ENCODE measurements at regions not wholly inside any gene's neighbourhood (a gene's known extent, or its start where the extent isn't known, plus 50 kb on each side); places are given as distances from the start of the nearest gene placed in this dataset.
"Not testable (repeated sequence)": the region's sequence is repeated elsewhere in the genome, so short reads cannot be mapped to it uniquely, and the experiment has no call there.

DNA sequence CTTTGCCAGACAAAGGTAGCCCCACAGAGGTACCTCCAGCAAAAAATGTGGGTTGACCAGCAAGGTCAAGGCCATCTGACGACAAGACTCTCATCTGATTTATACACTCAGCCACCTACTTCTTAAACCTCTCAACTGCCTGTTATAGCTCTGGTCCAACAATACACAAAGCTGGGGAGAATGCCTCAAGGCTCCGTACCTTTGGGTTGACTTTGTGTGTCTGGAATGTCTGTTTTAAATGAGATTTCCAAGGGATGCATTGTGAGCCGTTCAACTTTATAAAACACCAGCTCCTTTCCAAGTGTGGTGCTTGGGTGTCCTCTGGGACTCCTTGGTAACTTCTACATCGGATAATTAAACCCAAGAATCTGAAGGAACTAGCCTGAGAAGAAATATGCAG is 167.0 kb upstream of the RPL34 start:
- DNase-seq, result no peak

GRCh38 chr4:108450236-108450898 is 170.0 kb upstream of the RPL34 start:
- DNase-seq, result no peak

DNA sequence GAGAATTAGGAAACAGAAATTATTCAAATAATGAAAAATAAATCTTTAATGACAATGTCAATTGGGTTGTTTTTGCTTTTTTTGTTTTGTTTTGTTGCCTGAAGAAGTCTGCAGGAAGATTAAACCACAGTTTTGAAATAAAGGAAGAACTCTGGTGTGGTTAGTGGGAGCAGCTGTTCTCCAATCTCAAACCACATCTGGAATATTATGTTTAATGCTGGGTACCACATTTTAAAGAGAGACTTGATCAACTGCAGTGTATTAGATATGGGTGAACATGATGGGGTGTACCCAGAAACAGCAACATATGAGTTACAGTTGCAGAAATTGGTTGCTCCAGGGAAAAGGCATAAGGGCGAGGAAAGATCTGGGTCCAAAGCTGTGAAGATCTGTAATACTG is 171.2 kb upstream of the RPL34 start:
- DNase-seq, result no peak

DNA sequence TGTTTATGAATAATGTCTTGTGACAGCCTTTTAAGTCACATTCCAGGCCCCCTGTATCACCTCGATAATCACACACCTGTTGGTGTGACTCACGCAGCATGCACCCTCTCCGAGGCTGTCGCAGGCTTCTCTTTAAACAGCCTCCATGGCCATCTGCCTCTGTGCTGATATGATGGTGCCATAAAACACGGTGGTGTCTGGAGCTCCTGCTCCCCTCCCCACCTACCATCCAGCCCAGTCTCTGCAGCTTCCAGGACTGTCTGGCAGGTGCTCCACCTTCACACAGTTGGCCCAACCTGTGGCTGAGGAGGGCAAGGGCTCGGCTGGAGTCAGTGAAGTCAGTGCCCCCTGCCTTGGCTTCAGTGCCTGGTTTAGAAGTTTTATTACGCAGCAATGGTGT is 173.8 kb upstream of the RPL34 start:
- DNase-seq, result no peak

DNA sequence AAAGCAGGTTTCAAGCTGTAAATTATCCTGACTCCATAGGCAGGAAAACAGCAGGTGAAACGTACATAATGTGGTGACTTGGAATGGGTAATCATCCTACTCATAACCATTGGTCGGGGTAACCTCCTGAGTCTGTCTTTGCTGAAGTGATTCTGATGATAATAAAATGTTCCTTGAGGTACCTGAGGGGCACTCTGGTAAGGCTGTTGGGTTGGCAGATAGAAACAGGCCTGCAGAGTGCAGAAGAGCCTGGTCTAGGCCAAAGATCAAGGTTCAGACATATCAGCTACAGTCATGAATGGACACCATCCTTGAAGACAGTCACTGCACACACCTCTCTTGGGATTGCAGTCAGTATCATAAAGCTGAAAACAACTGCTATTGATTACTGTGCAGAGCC is 174.7 kb upstream of the RPL34 start:
- DNase-seq, result no peak

DNA sequence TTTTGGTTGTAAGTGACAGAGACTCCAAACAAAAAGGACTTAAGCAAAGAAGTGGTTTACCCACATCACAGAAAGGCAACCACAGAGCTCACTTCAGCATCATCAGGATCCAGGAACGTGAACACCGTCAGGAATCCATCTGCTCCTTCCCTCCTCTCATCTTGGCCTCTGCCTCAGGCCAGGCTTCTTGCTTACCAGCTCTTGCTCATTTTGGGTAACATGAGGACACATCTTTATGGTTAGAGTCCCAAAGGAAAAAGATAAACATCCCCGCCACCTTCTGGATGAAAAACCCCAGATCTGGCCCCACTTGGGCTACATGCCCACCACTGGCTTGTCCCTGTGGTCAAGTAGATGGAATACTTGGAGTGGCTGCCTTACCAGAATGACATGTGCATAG is 176.8 kb upstream of the RPL34 start:
- no peak for DNase-seq

DNA sequence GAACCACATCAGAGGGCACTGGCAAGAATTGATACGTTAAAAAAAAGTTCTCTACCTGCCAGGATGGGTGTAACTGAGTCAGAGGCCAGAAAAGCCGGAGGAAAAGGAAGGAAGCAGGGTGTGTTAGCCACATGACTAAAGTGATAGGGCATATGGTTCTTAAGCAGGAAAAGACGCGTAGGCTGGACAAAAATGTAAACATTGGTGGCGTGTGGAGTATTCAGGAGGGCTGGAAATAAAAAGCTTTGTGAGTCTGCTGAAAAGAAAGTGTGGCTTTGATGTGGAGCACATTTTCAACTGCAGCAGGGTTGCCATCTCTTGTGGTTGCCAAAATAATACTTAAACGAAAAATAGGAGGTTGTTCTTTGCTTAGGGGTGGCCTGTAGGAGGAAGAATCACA is 186.5 kb upstream of the RPL34 start:
- peak in 1 of 2 experiments; percentile 45 for DNase-seq

- DNase-seq, result not testable (repeated sequence)
Measured at GRCh38 chr4:108433394-108433793, 187.0 kb upstream of the RPL34 start.

- DNase-seq, result no peak
Measured at GRCh38 chr4:108432418-108432817, 188.0 kb upstream of the RPL34 start.

GRCh38 chr4:108431986-108432385 is 188.4 kb upstream of the RPL34 start:
- DNase-seq, result no peak

- DNase-seq, result no peak
Measured at GRCh38 chr4:108430921-108431320, 189.5 kb upstream of the RPL34 start.

GRCh38 chr4:108429662-108430061 is 190.7 kb upstream of the RPL34 start:
- DNase-seq, result no peak

DNA sequence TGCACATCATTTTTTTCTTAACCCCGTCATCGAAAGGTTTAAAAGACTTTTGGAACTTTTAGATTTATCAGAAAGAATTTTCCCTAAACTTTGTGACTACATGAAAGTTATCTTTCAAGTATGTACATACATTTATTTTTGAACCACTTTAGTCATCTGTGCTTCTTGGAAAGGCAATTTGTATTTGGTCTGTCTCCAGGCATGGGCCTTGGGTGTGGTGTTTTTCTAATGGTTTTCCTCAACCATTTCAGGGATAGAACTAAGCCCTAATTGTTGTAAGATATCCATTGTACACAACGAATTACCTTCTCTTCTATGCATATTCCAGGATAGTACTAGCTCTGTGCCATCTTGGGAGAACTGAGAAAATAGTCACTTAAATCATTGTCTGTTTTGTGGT is 191.5 kb upstream of the RPL34 start:
- DNase-seq, result no peak

DNA sequence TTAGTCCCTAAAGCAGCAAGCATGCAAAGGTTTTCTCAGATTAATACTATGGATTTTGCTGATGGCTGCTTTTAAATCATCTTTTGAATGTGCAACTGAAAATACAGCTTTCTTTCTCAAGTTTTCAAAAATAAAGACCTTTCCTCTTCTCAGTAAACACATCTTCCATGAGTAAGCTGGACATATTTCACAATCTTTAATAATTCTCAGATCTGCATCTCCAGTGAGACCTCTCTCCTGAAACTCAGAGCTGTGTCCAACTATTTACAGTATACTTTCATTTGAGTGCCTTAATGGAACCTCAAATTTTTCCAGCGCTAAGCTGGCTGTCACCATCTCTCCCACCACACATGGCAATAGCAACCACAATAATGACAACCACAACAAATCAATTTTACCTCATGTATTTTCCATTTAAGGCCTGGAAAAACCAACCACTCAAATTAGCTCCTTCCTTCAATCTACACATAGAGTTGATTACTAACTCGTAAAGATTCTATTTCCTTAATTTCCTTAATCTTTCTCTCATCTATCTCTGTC is 192.4 kb upstream of the RPL34 start:
- DNase-seq, result no peak

DNA sequence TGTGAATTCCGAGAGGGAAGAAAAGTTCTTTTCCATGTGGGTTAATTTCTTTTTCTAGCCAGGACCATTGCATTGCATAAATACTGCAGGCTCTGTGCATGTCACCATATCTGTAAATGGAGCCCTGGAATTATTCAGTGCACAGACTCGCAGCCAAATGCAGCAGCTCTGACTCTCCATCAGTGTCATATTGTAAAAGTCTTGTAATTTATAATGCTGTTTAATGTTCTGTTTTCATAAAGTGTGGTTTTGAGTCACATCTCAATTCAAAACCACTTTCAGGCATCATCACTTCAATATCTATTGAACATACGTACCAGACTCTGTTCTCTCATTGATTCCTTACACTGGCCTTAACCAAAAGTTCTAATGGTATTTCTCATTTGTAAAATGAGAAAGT is 193.9 kb upstream of the RPL34 start:
- no peak for DNase-seq

DNA sequence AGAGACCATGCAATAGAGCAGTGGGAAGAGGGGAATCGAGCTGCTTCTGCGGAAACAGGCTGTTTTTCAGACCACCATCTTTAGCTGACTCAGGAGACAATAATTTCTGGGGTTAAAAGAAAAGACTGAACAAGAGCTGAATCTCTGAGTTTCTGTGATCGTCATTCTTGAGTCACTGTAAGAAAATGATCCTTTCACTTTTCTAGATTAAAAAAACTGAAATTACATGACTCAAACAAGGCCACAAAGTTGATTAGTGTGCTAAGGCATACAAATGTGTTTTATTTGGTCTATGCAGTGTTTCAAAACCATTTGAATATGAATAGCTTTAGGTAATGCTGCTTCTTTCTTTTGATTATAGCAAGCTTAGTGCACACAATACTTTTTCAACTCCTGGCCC is 194.4 kb upstream of the RPL34 start:
- no peak for DNase-seq

- DNase-seq, result no peak
Measured at GRCh38 chr4:108417923-108418322, 202.5 kb upstream of the RPL34 start.

DNA sequence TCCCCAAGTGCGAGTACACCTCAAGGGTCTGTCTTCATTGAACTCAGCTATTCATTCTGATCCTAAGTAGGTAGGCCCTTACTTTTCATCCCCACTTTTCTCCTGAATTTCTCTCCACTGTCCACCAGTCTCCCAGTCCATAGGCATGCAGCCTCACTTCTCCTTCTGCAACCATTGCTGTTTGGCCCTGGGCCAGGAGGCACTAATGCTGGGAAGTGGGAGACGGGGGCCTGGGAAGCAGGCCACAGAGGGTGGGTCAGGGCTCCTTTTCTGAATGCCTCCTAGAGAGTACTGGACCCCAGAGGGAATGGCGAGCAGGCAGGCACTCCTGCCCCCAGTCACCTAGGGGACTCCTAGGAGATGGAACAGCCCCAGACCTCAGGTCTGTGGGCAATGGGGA is 203.5 kb upstream of the RPL34 start:
- no peak for DNase-seq

GRCh38 chr4:108415389-108415788 is 205.0 kb upstream of the RPL34 start:
- DNase-seq, result no peak

GRCh38 chr4:108411836-108412235 is 208.5 kb upstream of the RPL34 start:
- no peak for DNase-seq

GRCh38 chr4:108409691-108410090 is 210.7 kb upstream of the RPL34 start:
- DNase-seq, result not testable (repeated sequence)

GRCh38 chr4:108405586-108405985 is 214.8 kb upstream of the RPL34 start:
- no peak for DNase-seq

DNA sequence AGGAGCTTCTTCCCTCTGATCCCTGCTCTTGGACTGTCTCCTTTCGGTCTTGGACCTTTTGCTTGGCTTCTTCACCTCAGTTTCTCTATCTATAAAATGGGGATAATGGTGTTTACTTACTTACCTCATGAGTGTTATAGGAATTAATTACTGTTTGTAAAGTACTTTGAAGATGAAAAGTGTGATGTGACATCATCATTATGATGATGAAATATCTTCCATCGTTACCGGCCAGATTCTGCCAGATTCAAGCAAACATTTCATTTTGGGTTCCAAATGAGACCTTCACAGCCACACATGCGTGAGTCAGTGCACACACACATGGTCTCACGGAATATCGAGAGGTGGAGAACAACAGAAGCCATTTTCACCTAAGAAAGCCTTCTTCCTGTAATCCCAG is 220.1 kb upstream of the RPL34 start:
- no peak for DNase-seq

GRCh38 chr4:108399610-108400265 is 220.6 kb upstream of the RPL34 start:
- DNase-seq, result no peak

- DNase-seq, result no peak
Measured at GRCh38 chr4:108398836-108399235, 221.5 kb upstream of the RPL34 start.

All from stimulated activated CD4-positive, alpha-beta T cell treated with anti-CD3 and anti-CD28 coated beads, Interleukin-4, amount 100 ng/mL, for 4 hours (primary cell).